Ectodermal cell (in vitro differentiated cells): ENCODE measurements at regions not wholly inside any gene's neighbourhood (a gene's known extent, or its start where the extent isn't known, plus 50 kb on each side); places are given as distances from the start of the nearest gene placed in this dataset.

ENCODE experiments used
- H3K27ac ChIP-seq: 2 replicates; pipeline ENCODE4 v1.7.0; 2013; ENCODE audit warnings: mild to moderate bottlenecking, low read depth, low read length; ENCODE audit not compliant: insufficient read depth, poor library complexity, severe bottlenecking
- H3K27me3 ChIP-seq: 2 replicates; pipeline ENCODE4 v1.7.0; 2013; ENCODE audit warnings: mild to moderate bottlenecking, low read length; ENCODE audit not compliant: insufficient read depth, control insufficient read depth, poor library complexity, severe bottlenecking
- H3K36me3 ChIP-seq: one replicate; pipeline ENCODE4 v1.7.0; 2013; ENCODE audit warnings: low read length; ENCODE audit not compliant: control insufficient read depth, insufficient read depth
- H3K4me1 ChIP-seq: one replicate; pipeline ENCODE4 v1.7.0; 2013; ENCODE audit warnings: low read length; ENCODE audit not compliant: control insufficient read depth, insufficient read depth
- H3K4me3 ChIP-seq: 2 replicates; pipeline ENCODE4 v1.7.0; 2013; ENCODE audit warnings: low read depth, low read length, control low read depth; ENCODE audit not compliant: insufficient read depth
- H3K9me3 ChIP-seq: 2 replicates; pipeline ENCODE4 v1.7.0; 2013; ENCODE audit warnings: mild to moderate bottlenecking, low read length, moderate library complexity; ENCODE audit not compliant: control insufficient read depth
- WGBS, 2 experiments: methylation state at CpG; one replicate each; pipeline ENCODE4 v1.1.7; 2013; ENCODE audit warnings: missing lambda C conversion rate in 2 of 2; 5-methylcytosine and 5-hydroxymethylcytosine counted together

DNA sequence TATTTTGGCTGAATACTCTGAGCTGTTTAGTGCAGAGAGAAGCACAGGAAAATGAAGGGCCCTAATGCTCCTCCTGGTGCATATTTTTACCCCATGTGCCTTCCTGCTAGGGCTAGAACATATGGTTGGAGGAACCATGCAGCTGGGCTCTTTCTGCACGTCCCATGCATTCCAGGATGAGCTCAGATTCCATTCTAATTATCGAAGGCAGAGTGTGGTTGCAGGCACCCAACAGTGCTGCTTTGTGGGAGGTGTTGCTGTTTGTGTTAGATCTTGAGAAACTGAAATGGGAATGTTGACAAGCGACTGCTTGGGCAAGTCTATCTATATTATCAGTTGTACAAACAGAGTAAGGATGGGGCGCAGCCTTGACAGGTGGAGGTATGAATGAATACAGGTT lies 419.5 kb downstream of the DHX35 start:
- Histone ChIP-seq H3K9me3 (no peaks in the 10 kb centered on the region), H3K27me3 (no peaks in the 10 kb centered on the region), H3K27ac (no peak overlapping the region), H3K4me1 (no peaks in the 10 kb centered on the region), H3K36me3 (no peaks in the 10 kb centered on the region), H3K4me3 (no peak overlapping the region)
- WGBS, 2 experiments: 50 to 52% methylated on average over 4 of the region's 4 CpGs

DNA sequence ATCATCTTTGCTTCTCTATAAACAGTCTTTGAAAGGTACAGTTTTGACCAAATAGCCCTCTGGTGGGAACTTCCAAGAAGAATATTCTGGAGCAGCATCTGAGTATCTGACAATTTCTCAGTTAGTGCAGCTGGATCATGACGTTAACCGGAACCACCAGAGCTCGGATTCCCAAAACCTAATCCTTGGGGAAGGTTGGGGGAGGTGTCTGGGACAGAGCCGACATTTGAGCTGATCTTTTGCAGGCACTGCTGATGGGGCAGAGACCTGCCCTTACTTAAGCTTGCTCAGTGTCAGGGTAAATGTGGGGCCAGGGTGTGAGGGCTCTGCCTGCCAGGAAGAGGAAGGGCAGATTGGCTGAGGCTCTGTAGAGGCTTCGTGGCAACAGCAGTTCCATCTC lies 416.6 kb downstream of the DHX35 start:
- Histone ChIP-seq H3K27ac (no peak overlapping the region), H3K36me3 (no peaks in the 10 kb centered on the region), H3K9me3 (no peaks in the 10 kb centered on the region), H3K4me1 (no peaks in the 10 kb centered on the region), H3K27me3 (no peaks in the 10 kb centered on the region), H3K4me3 (no peak overlapping the region)
- WGBS, 2 experiments: 84 to 91% methylated on average over 5 of the region's 5 CpGs

DNA sequence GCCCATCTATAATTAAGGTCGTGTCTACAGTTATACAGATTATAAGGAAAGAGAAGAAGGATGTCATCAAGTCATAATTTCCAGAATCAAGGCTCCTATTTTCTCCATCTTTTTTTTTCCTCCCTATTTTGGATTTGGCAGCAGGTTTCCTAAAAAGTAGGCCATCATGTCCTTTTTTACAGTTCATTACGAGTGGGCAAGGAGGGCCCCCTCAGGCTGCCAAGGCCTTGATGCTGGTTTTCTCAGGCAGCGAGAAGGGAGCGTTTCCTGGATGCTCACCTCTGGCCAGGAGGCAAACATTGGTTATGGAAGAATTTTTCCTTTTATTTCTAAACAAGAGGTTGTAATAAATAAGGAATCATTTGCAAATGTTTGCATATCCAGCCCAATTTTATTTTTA lies 414.6 kb downstream of the DHX35 start:
- no peaks in the 10 kb centered on the region for H3K4me1 ChIP-seq
- no peak overlapping the region for H3K4me3 ChIP-seq
- no peak overlapping the region for H3K27ac ChIP-seq
- WGBS, 2 experiments: 97% methylated on average over 3 to 4 of the region's 4 CpGs
- no peaks in the 10 kb centered on the region for H3K9me3 ChIP-seq
- H3K27me3 ChIP-seq: no peaks in the 10 kb centered on the region
- no peaks in the 10 kb centered on the region for H3K36me3 ChIP-seq

- no peaks in the 10 kb centered on the region for H3K36me3 ChIP-seq
- 91 to 92% methylated on average over 2 of the region's 2 CpGs for WGBS, 2 experiments
- no peaks in the 10 kb centered on the region for H3K4me1 ChIP-seq
- H3K9me3 ChIP-seq: no peaks in the 10 kb centered on the region
- no peak overlapping the region for H3K27ac ChIP-seq
- H3K4me3 ChIP-seq: no peak overlapping the region
- H3K27me3 ChIP-seq: no peaks in the 10 kb centered on the region
Observed at GRCh38 chr20:39364320-39364719, 402.2 kb downstream of the DHX35 start.

DNA sequence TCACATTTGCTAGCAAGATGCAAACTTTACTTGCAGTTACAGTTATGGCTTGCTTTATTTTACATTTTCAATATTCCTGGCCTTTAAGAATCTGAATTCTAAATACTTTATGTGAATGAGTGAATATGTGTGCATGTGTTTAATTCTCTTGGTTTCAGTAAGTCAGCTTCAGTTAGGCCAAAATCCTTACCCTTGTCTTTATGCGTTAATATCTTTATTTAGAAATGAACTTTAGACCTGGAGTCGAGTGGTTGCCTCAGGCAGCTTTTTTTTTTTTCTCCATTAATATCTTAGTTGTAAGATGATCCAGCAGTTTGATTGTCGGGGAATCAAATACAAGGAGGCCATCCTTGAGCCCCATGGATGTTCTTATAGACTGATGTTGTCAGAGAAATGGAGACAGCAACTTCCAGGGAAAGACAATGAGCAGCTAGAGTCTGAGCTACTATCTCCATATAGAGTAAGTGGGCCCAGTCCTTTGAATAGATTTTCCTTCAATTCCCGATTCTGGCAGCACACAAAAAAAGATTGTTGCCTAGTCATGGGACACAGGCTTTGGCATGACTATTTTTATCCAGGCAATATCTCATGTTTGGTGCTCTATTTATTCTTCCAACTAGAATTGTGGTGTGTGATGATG lies 398.0 kb downstream of the DHX35 start:
- H3K4me1 ChIP-seq: no peaks in the 10 kb centered on the region
- H3K27ac ChIP-seq: no peak overlapping the region
- H3K27me3 ChIP-seq: no peaks in the 10 kb centered on the region
- no peaks in the 10 kb centered on the region for H3K9me3 ChIP-seq
- 89 to 93% methylated on average over 4 of the region's 4 CpGs for WGBS, 2 experiments
- no peaks in the 10 kb centered on the region for H3K36me3 ChIP-seq
- H3K4me3 ChIP-seq: no peak overlapping the region

DNA sequence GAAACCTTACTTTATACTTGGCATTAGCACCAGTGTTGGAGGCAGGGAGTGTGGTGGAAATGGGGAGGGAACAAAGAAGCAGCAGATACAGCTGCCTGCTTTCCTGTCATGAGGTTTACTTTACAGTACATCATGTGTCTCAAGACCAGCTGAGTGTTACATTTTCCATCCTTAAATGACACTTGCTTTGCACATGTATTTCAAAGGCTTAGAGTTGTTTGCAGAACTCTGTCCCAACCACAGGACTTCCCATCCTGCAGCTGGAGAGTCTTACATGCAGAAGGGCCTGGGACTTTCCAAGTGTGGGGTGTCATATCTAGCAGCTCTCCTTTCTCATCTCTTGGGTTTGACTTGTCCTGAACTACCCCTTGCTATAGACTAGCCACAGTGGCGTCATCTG lies 395.9 kb downstream of the DHX35 start:
- Histone ChIP-seq H3K27me3 (no peaks in the 10 kb centered on the region), H3K9me3 (no peaks in the 10 kb centered on the region), H3K27ac (no peak overlapping the region), H3K4me3 (no peak overlapping the region), H3K4me1 (no peaks in the 10 kb centered on the region), H3K36me3 (no peaks in the 10 kb centered on the region)
- WGBS, 2 experiments: 92 to 95% methylated on average over 1 of the region's 1 CpG

- 79 to 94% methylated on average over 1 of the region's 1 CpG for WGBS, 2 experiments
- Histone ChIP-seq H3K27ac (no peak overlapping the region), H3K36me3 (no peaks in the 10 kb centered on the region), H3K4me1 (no peaks in the 10 kb centered on the region), H3K9me3 (no peaks in the 10 kb centered on the region), H3K27me3 (no peaks in the 10 kb centered on the region), H3K4me3 (no peak overlapping the region)
Observed at GRCh38 chr20:39356908-39357307, 394.8 kb downstream of the DHX35 start.

GRCh38 chr20:39349240-39349639 lies 387.1 kb downstream of the DHX35 start:
- H3K27ac ChIP-seq: no peak overlapping the region
- H3K27me3 ChIP-seq: no peaks in the 10 kb centered on the region
- no peaks in the 10 kb centered on the region for H3K4me1 ChIP-seq
- H3K4me3 ChIP-seq: no peak overlapping the region
- no peaks in the 10 kb centered on the region for H3K9me3 ChIP-seq
- no peaks in the 10 kb centered on the region for H3K36me3 ChIP-seq
- WGBS, 2 experiments: 88 to 90% methylated on average over 4 of the region's 4 CpGs

GRCh38 chr20:39347626-39348025 lies 385.5 kb downstream of the DHX35 start:
- H3K36me3 ChIP-seq: no peaks in the 10 kb centered on the region
- no peaks in the 10 kb centered on the region for H3K27me3 ChIP-seq
- no peaks in the 10 kb centered on the region for H3K4me1 ChIP-seq
- H3K4me3 ChIP-seq: no peak overlapping the region
- no peak overlapping the region for H3K27ac ChIP-seq
- WGBS, 2 experiments: 94 to 95% methylated on average over 5 of the region's 5 CpGs
- no peaks in the 10 kb centered on the region for H3K9me3 ChIP-seq

GRCh38 chr20:39342463-39342862 lies 380.3 kb downstream of the DHX35 start:
- Histone ChIP-seq H3K9me3 (no peaks in the 10 kb centered on the region), H3K36me3 (no peaks in the 10 kb centered on the region), H3K27me3 (no peaks in the 10 kb centered on the region), H3K4me3 (no peak overlapping the region), H3K4me1 (no peaks in the 10 kb centered on the region), H3K27ac (no peak overlapping the region)
- 89 to 93% methylated on average over 1 of the region's 1 CpG for WGBS, 2 experiments
